IgD-negative memory B cell (primary cell): ENCODE measurements at regions not wholly inside any gene's neighbourhood (a gene's known extent, or its start where the extent isn't known, plus 50 kb on each side); places are given as distances from the start of the nearest gene placed in this dataset.

ENCODE experiments used
- H3K27ac Mint-ChIP-seq, 3 donors: one replicate each; pipeline ENCODE4 v1.8.0; 2020 to 2022; ENCODE audit warnings: mild to moderate bottlenecking in 3 of 3, mixed read lengths in 3 of 3, moderate library complexity in 1 of 3
- H3K27me3 Mint-ChIP-seq: one replicate; pipeline ENCODE4 v1.8.0; 2021; ENCODE audit warnings: mixed read lengths
- H3K36me3 Mint-ChIP-seq: one replicate; pipeline ENCODE4 v1.8.0; 2020; ENCODE audit warnings: mild to moderate bottlenecking, mixed read lengths
- H3K4me1 Mint-ChIP-seq, 3 donors: one replicate each; pipeline ENCODE4 v1.8.0; 2020 to 2022; ENCODE audit warnings: mixed read lengths in 3 of 3, mild to moderate bottlenecking in 1 of 3
- H3K4me3 Mint-ChIP-seq, 4 donors: one replicate each; pipeline ENCODE4 v1.8.0; 2020 to 2022; ENCODE audit warnings: mild to moderate bottlenecking in 4 of 4, mixed read lengths in 4 of 4, moderate library complexity in 3 of 4
- H3K9me3 Mint-ChIP-seq, 3 donors: one replicate each; pipeline ENCODE4 v1.8.0; 2020 to 2021; ENCODE audit warnings: mixed read lengths in 3 of 3, mild to moderate bottlenecking in 1 of 3

DNA sequence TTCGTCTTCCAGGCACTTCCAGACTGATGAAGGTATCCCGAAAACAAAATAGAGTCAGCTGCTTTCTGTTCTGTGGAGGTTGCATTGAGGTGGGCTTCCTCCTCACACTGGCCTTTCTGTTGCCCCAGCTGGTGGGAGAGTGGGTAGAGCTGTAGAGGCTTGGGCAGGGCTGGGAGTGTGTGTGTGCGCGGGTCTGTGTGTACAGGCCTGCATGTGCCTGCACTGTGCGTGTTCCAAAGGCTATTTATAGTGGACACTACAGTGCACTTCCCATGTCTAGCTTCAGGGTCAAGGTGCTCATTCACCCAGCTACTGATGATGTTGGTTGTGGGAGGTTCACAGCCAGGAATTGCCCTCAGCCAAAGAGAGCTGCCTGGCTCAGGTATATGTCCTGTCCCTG lies 260.1 kb upstream of the HABP2 start:
- H3K9me3 Mint-ChIP-seq = no peaks in the 10 kb centered on the region
- H3K36me3 Mint-ChIP-seq = no peaks in the 10 kb centered on the region
- no peak overlapping the region for H3K4me3 Mint-ChIP-seq
- H3K27me3 Mint-ChIP-seq = peaks cover 7% of the 10 kb centered on the region
- H3K4me1 Mint-ChIP-seq = no peaks in the 10 kb centered on the region
- no peak overlapping the region for H3K27ac Mint-ChIP-seq

GRCh38 chr10:113293167-113293566 lies 259.7 kb upstream of the HABP2 start:
- Mint-ChIP-seq H3K27ac (no peak overlapping the region), H3K36me3 (no peaks in the 10 kb centered on the region), H3K4me3 (no peak overlapping the region), H3K9me3 (no peaks in the 10 kb centered on the region), H3K27me3 (peaks cover 12% of the 10 kb centered on the region), H3K4me1 (no peaks in the 10 kb centered on the region)

DNA sequence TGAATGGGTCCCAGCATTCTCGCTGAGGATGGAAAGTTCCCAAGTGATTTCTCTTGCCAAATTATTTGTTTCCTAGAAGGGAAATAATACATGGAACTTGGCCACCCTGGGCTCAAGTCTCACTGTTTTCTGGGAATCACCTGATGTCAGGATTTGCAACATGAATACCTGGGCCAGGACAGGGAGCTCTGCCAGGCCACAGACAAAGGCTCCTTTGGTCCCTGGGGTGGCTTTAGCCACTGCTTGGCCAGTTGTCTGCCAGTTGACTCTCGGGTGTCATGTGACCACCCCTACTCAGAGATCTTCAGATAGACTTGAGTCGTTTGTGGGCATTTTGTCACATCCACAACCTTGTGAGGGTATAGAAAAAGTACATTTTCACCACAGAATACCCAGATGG lies 258.0 kb upstream of the HABP2 start:
- Mint-ChIP-seq H3K36me3 (no peaks in the 10 kb centered on the region), H3K9me3 (no peaks in the 10 kb centered on the region), H3K4me1 (no peaks in the 10 kb centered on the region), H3K27me3 (peaks cover 12% of the 10 kb centered on the region), H3K4me3 (no peak overlapping the region), H3K27ac (no peak overlapping the region)

- Mint-ChIP-seq H3K36me3 (no peaks in the 10 kb centered on the region), H3K4me3 (no peak overlapping the region), H3K9me3 (peaks cover 0 to 4% (median 0%) of the 10 kb centered on the region in 3 donors), H3K4me1 (peaks cover 0 to 3% (median 2%) of the 10 kb centered on the region in 3 donors), H3K27ac (no peak overlapping the region), H3K27me3 (peaks cover 12% of the 10 kb centered on the region)
Measured at GRCh38 chr10:113297226-113297625, 255.6 kb upstream of the HABP2 start.

GRCh38 chr10:113298616-113299015 lies 254.2 kb upstream of the HABP2 start:
- Mint-ChIP-seq H3K27me3 (peaks cover 12% of the 10 kb centered on the region), H3K36me3 (no peaks in the 10 kb centered on the region), H3K9me3 (peaks cover 0 to 4% (median 0%) of the 10 kb centered on the region in 3 donors), H3K4me1 (peaks cover 0 to 3% (median 2%) of the 10 kb centered on the region in 3 donors), H3K27ac (no peak overlapping the region), H3K4me3 (no peak overlapping the region)

- H3K9me3 Mint-ChIP-seq = peaks cover 0 to 4% (median 0%) of the 10 kb centered on the region in 3 donors
- H3K27me3 Mint-ChIP-seq = peaks cover 12% of the 10 kb centered on the region
- no peaks in the 10 kb centered on the region for H3K36me3 Mint-ChIP-seq
- H3K4me1 Mint-ChIP-seq = peaks cover 0 to 3% (median 2%) of the 10 kb centered on the region in 3 donors
- no peak overlapping the region for H3K4me3 Mint-ChIP-seq
- H3K27ac Mint-ChIP-seq = no peak overlapping the region
Measured at GRCh38 chr10:113300201-113300600, 252.7 kb upstream of the HABP2 start.

DNA sequence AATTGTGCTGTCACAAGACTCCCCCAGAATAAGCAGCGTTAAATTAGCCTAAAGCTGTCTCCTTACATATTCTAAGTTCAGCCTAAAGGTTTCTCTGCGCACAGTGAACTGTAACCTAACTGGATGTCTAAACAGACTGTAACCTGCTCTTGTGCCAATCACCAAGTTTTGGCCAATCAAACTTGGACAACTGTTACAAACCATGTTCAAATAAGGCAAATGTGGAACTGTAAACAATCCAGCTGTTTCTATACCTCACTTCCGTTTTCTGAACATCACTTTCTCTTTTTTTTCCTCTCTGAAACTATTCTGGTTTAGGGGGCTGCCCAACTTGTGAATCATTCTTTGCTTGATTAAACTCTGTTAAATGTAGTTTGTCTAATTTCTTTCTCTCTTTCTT lies 252.2 kb upstream of the HABP2 start:
- no peaks in the 10 kb centered on the region for H3K36me3 Mint-ChIP-seq
- no peak overlapping the region for H3K27ac Mint-ChIP-seq
- peaks cover 0 to 3% (median 2%) of the 10 kb centered on the region in 3 donors for H3K4me1 Mint-ChIP-seq
- H3K4me3 Mint-ChIP-seq = no peak overlapping the region
- peaks cover 12% of the 10 kb centered on the region for H3K27me3 Mint-ChIP-seq
- H3K9me3 Mint-ChIP-seq = peaks cover 0 to 4% (median 0%) of the 10 kb centered on the region in 3 donors

DNA sequence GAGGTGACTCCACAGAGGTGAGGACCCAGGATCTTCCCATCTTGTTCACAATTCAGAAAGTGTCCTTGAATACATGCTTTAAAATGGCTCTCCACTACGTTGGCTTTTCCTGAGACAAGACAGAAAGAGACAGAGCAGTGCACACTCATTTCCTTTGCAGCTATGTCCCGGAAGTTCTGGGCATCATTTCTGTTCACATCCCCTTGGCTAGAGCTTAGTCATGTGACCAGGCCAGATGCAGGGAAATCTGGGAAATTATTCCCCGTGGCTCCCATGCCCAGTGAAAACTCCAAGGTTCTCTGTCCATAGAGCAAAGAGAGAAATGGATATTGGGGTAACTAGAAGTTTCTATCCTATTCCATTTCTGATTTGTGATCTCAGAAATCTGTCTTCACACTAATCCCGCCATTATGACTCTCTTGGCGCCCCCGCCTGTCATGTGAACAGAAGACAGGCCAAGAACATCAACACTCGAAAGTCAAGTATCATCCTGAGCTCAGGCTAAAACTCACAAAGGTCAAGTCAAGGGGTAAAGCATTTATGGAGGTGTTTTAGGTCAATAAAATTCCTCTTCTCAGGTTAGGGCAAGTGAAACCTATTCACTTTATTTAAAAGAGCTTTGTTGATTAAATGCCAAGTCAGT lies 251.4 kb upstream of the HABP2 start:
- no peak overlapping the region for H3K27ac Mint-ChIP-seq
- H3K9me3 Mint-ChIP-seq = peaks cover 0 to 4% (median 0%) of the 10 kb centered on the region in 3 donors
- H3K27me3 Mint-ChIP-seq = peaks cover 12% of the 10 kb centered on the region
- H3K4me1 Mint-ChIP-seq = peaks cover 0 to 3% (median 2%) of the 10 kb centered on the region in 3 donors
- H3K36me3 Mint-ChIP-seq = no peaks in the 10 kb centered on the region
- H3K4me3 Mint-ChIP-seq = no peak overlapping the region

DNA sequence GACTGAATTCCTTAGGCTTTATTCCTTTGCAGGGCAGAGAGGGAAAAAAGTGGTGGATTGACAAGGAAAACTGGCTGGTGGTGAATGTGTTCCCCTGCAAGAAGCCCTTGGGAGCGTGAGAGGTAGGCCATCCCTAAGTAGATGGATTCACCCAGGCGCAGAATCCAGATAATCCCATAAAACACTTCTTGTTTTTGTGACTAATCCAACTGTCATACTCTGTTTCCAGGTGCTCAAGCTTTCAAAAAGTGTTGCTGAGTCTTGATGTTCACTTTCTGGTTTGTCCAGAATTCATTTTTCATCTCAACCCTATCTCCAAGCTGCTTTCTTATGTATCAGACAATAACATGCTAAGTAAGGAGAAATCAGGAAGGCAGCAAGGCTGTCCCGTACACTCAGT lies 250.8 kb upstream of the HABP2 start:
- Mint-ChIP-seq H3K36me3 (no peaks in the 10 kb centered on the region), H3K27me3 (peaks cover 12% of the 10 kb centered on the region), H3K27ac (no peak overlapping the region), H3K4me3 (no peak overlapping the region), H3K4me1 (peaks cover 0 to 3% (median 2%) of the 10 kb centered on the region in 3 donors), H3K9me3 (peaks cover 0 to 4% (median 0%) of the 10 kb centered on the region in 3 donors)

DNA sequence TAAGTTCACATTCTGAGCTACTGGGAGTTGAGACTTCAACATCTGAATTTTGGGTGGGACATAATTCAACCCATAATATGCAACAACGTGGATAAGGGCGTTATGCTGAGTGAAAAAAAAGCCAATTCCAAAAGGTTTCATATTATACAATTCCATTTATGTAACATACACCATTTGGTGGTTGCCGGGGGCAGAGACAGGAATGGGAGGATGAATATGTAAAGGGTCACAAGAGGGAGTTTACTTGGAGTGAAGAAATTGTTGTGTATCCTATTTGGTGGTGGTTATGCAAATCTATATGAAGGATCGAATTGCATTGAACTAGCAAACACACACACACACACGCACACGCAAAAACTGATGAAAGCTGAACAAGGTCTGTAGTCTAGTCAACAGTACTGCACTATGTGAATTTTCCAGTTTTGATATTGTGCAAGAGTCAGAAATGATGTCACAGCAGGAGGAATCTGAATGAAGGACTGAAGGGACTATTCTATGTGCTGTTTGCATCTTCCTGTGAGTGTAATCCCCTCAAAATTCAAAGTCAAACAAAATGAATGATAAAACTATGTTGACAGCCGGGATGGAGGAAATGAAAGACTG lies 249.2 kb upstream of the HABP2 start:
- no peak overlapping the region for H3K4me3 Mint-ChIP-seq
- H3K27me3 Mint-ChIP-seq = no peaks in the 10 kb centered on the region
- H3K9me3 Mint-ChIP-seq = peaks cover 0 to 4% (median 0%) of the 10 kb centered on the region in 3 donors
- H3K27ac Mint-ChIP-seq = no peak overlapping the region
- peaks cover 0 to 3% (median 2%) of the 10 kb centered on the region in 3 donors for H3K4me1 Mint-ChIP-seq
- H3K36me3 Mint-ChIP-seq = no peaks in the 10 kb centered on the region

DNA sequence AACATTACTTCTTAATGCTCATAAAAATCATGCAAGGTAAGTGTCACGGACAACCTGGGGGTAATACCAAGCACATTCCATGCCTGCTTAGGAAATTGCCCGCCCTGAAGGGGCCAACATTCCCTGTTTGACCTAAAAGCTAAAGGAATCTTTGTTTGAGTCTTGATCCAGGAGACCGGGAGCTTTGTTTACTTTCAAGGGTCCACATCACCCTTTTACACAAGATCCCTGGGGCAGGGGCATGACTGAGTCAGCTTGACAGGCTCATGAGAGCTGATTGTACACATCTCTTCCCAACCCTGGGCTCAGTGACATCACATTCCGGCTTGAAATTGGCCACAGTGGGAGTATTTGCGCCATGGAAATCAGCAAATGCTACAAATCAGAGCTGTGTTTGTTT lies 248.1 kb upstream of the HABP2 start:
- Mint-ChIP-seq H3K9me3 (peaks cover 0 to 4% (median 0%) of the 10 kb centered on the region in 3 donors), H3K27ac (no peak overlapping the region), H3K4me3 (no peak overlapping the region), H3K27me3 (peaks cover under 1% of the 10 kb centered on the region), H3K36me3 (no peaks in the 10 kb centered on the region), H3K4me1 (peaks cover 0 to 3% (median 2%) of the 10 kb centered on the region in 3 donors)

DNA sequence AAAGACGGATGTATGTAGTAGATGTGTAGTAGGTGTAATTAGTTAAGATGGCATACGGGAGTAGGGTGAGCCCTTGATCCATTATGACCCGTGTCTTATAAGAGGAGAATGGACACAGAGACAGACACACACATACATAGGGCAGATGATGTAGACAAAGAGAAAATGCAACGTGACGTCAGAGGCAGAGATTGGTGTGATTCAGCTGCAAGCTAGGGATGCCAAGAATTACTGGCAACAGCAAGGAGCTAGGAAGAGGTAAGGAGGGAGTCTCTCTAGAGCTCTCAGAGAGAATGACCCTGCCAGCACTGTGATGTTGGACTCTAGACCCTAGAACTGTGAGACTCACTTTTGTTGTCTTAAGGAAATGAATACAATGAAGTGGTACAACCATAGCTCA lies 247.0 kb upstream of the HABP2 start:
- no peak overlapping the region for H3K4me3 Mint-ChIP-seq
- H3K4me1 Mint-ChIP-seq = peaks cover 0 to 2% (median 0%) of the 10 kb centered on the region in 3 donors
- no peak overlapping the region for H3K27ac Mint-ChIP-seq

DNA sequence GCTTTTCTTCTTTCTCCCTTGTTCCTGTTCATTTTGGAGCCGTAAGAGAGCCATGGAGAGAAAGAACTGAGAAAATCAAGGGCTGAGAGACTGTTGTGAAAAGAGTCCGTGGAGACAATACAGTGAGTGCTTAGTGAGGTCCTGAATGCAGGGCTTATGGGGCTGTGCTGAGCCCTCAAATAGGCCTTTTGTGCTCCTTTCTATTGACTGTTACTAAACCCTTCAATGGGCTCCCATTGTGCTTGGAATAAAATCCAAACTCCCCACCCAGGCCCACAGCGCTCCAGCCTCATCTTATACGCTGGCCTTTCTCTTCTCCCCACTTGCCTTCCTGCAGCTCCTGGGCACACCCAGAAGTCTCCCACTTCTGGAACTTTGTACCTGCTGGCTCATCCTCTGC lies 243.1 kb upstream of the HABP2 start:
- no peak overlapping the region for H3K27ac Mint-ChIP-seq
- H3K4me3 Mint-ChIP-seq = no peak overlapping the region
- no peaks in the 10 kb centered on the region for H3K36me3 Mint-ChIP-seq
- H3K27me3 Mint-ChIP-seq = peaks cover 7% of the 10 kb centered on the region
- peaks cover 0 to 2% (median 0%) of the 10 kb centered on the region in 3 donors for H3K4me1 Mint-ChIP-seq
- peaks cover 0 to 7% (median 4%) of the 10 kb centered on the region in 3 donors for H3K9me3 Mint-ChIP-seq

More for the DNA sequence above, 247.0 kb upstream of the HABP2 start:
- Mint-ChIP-seq H3K36me3 (no peaks in the 10 kb centered on the region), H3K9me3 (peaks cover 0 to under 1% (median 0%) of the 10 kb centered on the region in 3 donors), H3K27me3 (peaks cover 4% of the 10 kb centered on the region)

GRCh38 chr10:113310347-113310746 lies 242.5 kb upstream of the HABP2 start:
- H3K36me3 Mint-ChIP-seq = no peaks in the 10 kb centered on the region
- no peak overlapping the region for H3K4me3 Mint-ChIP-seq
- no peak overlapping the region for H3K27ac Mint-ChIP-seq
- peaks cover 0 to 2% (median 0%) of the 10 kb centered on the region in 3 donors for H3K4me1 Mint-ChIP-seq
- H3K9me3 Mint-ChIP-seq = peaks cover 0 to 7% (median 4%) of the 10 kb centered on the region in 3 donors
- H3K27me3 Mint-ChIP-seq = peaks cover 7% of the 10 kb centered on the region

- Mint-ChIP-seq H3K4me1 (peaks cover 0 to 2% (median 0%) of the 10 kb centered on the region in 3 donors), H3K27me3 (peaks cover 7% of the 10 kb centered on the region)
Measured at GRCh38 chr10:113313048-113313602, 239.7 kb upstream of the HABP2 start.

More at GRCh38 chr10:113313048-113313602, 239.7 kb upstream of the HABP2 start:
- Mint-ChIP-seq H3K4me3 (no peak overlapping the region), H3K36me3 (no peaks in the 10 kb centered on the region), H3K27ac (no peak overlapping the region), H3K9me3 (peaks cover 1 to 20% (median 6%) of the 10 kb centered on the region in 3 donors)
